GOT3 (cell line): ENCODE measurements at regions not wholly inside any gene's neighbourhood (a gene's known extent, or its start where the extent isn't known, plus 50 kb on each side); places are given as distances from the start of the nearest gene placed in this dataset.

ENCODE experiments used
- DNase-seq: peaks from one replicate; lab custom pipeline; 2025; ENCODE audit warnings: mixed read lengths; lab: John Stamatoyannopoulos, UW

DNA sequence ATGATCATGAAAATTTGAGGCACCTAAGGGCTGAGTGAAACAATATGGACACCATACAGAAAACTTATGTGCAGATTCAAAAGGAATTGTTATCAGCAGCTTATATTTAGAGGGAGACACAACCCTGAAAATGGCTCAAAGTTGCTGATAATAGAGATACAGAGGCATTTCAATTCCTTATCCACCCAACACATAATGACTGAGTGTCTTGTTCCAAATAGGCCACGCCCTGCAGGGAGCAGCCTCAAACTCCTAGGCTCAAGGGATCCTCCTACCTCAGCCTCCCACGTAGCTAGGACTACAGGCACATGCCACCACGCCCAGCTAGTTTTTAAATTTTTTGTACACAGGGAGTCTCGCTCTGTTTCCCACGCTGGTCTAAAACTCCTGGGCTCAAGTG, 79.0 kb downstream of the LBH start:
- DNase-seq = no peak

DNA sequence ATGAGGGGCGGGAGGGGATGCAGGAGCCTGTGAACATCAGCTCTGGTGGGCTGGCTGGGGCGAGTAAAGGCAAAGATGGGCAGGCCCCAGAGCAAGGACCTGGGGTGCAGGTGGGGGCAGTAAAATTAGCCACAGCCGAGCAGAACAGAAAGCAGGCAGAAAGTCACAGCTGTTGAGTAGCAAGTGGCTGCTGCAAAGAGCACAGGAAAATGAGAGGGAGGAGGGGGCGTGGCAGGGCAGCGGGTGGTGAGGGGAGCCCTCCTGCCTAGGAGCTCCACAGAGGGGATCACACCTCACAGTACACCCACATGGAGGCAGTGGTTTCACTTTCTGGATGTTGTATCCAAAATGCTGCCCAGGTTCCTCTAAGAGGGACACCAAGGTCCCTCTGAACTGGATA, 79.6 kb downstream of the LBH start:
- no peak for DNase-seq

- no peak for DNase-seq
Observed at GRCh38 chr2:30311711-30312110, 80.4 kb downstream of the LBH start.

- DNase-seq = no peak
Observed at GRCh38 chr2:30312916-30313315, 81.6 kb downstream of the LBH start.

DNA sequence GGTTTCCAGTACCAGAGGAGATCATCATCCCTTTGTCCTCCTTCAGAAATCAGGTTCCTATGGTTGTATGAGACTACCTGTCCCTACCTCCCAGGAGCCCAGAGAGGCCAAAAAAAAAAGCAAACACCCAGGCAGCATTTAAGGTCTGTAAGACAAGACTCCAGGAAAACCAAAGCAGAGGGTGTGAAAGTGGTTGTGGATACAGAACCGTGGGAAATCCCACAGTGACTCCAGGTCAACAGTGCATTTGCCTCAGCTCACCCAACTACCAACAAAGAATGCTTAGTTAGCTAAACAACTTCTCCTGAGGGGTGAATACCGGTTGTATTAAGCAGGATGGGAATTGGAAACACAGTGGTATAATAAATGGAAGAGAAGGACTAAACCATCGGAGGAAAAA, 83.6 kb downstream of the LBH start:
- no peak for DNase-seq

- no peak for DNase-seq
Observed at GRCh38 chr2:30315391-30316063, 84.2 kb downstream of the LBH start.

- no peak for DNase-seq
Observed at GRCh38 chr2:30316408-30316807, 85.1 kb downstream of the LBH start.

GRCh38 chr2:30318987-30319782, 87.9 kb downstream of the LBH start:
- no peak for DNase-seq

DNA sequence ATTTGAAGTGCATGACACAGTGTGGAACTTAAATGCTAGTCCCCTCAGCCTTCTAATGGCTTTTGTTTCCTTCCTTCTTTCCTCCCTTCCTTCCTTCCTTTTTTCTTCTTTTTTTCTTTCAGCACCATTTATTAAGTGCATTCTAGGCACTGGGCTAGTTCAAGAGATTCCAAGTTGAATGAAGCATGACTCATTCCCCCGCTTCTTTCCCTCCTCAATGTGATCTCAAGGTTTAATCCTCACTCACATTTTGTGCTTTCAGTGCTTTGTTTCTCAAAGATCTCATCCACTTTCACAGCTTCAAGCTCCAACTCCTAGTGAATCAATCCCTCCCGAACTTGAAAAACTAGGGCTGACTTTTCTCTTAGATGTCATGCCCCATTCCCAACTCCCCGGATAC, 90.1 kb downstream of the LBH start:
- no peak for DNase-seq

DNA sequence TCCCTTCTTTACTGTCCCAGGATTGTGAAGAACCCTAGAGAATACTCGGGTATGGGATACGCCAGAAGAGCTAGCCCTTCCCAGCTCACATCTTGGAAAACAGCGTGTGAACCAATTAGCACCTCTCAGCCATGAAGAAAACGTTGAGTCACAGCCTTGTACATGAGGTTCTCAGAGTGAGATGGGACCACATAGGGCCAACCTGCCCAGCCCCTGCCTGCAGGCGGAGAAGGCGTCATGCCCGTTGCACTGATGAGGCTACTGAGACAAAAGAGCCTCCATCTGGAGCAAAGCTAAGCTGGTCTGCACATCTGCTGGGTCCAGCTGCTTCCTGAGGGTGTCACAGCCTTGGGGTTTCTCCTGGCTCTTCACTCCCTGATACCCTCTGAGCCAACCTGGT, 92.2 kb downstream of the LBH start:
- DNase-seq = no peak

DNA sequence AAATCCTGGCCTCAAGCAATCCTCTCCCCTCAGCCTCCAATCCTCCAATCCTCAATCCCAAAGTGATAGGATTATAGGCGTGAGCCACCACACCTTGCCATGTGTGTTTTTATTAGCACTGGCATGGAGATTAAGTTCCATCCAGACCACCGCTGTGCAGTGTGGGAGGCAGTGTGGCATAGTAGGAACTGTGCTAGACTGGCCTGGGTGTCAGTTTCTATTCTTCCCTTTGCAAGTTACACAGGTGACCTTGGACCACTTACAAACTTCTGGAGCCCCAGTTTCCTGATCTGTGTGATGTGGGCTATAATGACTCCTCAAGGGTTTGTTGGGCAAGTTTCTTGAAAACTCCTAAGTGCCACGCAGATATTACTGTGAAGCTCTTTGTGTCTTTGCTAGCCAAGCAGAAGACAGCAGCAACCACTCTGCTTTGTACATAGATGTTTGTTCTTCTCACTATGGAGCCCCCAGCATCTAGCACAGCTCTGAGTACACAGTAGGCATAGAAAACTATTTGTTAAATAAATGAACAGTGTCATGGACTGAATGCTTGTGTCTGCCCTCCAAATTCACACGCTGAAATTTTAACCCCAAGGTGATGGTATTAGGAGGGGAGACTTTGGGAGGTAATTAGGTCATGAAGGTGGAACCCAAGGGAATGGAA, 93.0 kb downstream of the LBH start:
- no peak for DNase-seq

GRCh38 chr2:30325600-30326328, 94.4 kb downstream of the LBH start:
- no peak for DNase-seq

DNA sequence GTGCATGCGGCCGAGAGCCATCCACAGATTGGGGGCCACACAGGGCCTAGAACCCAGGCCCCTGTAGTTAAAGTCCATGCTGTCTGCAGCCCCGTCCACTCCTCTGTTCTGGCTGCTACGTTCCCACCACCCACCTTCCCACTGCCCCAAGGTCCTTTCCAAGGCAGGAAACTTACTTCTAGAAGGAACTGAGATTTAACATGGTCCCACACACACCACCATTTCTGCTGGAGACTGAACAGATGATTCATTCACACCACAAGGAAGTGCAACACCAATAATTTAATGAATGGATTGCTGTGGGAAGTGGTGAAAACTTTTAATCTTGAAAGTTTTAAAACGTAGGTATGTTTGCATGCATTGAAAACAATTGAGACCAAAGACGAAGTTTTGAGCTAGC, 95.2 kb downstream of the LBH start:
- no peak for DNase-seq

- DNase-seq = no peak
Observed at GRCh38 chr2:30331038-30331437, 99.7 kb downstream of the LBH start.

- DNase-seq = no peak
Observed at GRCh38 chr2:30331869-30332268, 100.5 kb downstream of the LBH start.

GRCh38 chr2:30332791-30333453, 101.6 kb downstream of the LBH start:
- no peak for DNase-seq

GRCh38 chr2:30334762-30335363, 103.5 kb downstream of the LBH start:
- DNase-seq = no peak

DNA sequence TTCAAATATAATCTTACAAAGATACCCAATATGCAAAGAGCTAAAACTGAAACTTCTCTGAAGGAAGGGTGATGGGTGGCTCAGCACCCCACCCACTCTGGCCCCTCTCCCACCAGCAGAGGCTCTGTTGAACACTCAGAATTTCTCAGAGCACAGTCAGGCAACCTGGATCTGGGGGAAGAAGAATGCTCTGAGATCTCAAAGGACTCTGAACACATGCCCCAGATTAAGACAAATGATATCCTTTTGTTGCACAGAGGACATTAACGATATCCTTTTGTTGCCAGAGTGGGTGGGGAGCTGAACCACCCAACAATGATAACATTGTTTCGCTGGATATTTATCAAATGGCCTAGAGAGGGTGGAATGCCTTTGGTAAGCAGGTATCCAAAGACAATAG, 104.8 kb downstream of the LBH start:
- no peak for DNase-seq

GRCh38 chr2:30336978-30337841, 105.9 kb downstream of the LBH start:
- DNase-seq = no peak

DNA sequence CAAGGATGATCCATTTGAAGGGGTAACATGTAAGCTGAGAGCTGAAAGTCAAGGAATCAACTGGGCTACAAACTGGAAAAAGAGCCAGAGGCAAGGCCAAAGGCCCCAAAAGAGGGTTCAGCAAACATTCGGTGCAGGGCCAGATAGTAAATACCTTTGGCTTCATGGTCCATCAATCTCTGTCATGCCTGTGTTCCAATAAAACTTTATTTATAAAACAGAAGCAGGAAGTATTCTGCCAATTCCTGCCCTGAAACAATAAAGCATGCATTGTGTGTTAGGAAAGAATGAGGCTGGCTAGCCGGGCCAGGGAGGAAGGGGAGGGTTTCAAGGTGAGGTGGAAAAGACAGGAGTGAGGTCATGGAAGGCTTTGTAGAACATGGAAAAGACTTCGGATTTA, 107.1 kb downstream of the LBH start:
- DNase-seq = no peak

- no peak for DNase-seq
Observed at GRCh38 chr2:30339071-30339470, 107.7 kb downstream of the LBH start.
